G401.6 (cell line): ENCODE measurements at regions not wholly inside any gene's neighbourhood (a gene's known extent, or its start where the extent isn't known, plus 50 kb on each side); places are given as distances from the start of the nearest gene placed in this dataset.

Experiments
- FAIRE-seq: peaks from 2 replicates; lab custom pipeline; 2012; peaks lifted over from hg19 to GRCh38; lab: Jason Lieb, UNC

- no peak for FAIRE-seq
Measured at GRCh38 chr1:223052931-223053330, 90.1 kb downstream of the TLR5 start.

GRCh38 chr1:223056802-223057201, 86.2 kb downstream of the TLR5 start:
- no peak for FAIRE-seq

GRCh38 chr1:223057569-223058093, 85.4 kb downstream of the TLR5 start:
- no peak for FAIRE-seq
